Testis (tissue), 2 donors: ENCODE measurements at regions not wholly inside any gene's neighbourhood (a gene's known extent, or its start where the extent isn't known, plus 50 kb on each side); places are given as distances from the start of the nearest gene placed in this dataset.
A peak's percentile ranks its signal among the peaks of the same experiment; 100 is the strongest.

Experiments
- DNase-seq: peaks from one replicate; pipeline ENCODE4 v3.0.0-alpha.2; 2019
- H3K27ac ChIP-seq, 2 donors: fragments of 200-600 bp; sonication (generic); one replicate each; pipeline ENCODE4 v1.5.1; 2019
- H3K27me3 ChIP-seq: fragments of 200-600 bp; sonication (generic); one replicate; pipeline ENCODE4 v1.5.1; 2019
- H3K36me3 ChIP-seq: fragments of 200-600 bp; sonication (generic); one replicate; pipeline ENCODE4 v1.5.1; 2017; ENCODE audit warnings: low read depth; ENCODE audit errors: missing control alignments
- H3K4me1 ChIP-seq: fragments of 200-600 bp; sonication (generic); one replicate; pipeline ENCODE4 v1.5.1; 2019
- H3K4me3 ChIP-seq, 2 donors: fragments of 200-600 bp; sonication (generic); one replicate each; pipeline ENCODE4 v1.5.1; 2017 to 2019
- H3K9me3 ChIP-seq: fragments of 200-600 bp; sonication (generic); one replicate; pipeline ENCODE4 v1.5.1; 2017
- CTCF ChIP-seq, 3 experiments: fragments of 450-650 bp in 2 of 3; fragments of 200-600 bp in 1 of 3; sonication (generic) in 1 of 3; IDR thresholded peaks; one replicate each; pipeline ENCODE4 v1.5.1; 2016 to 2019; ENCODE audit warnings: antibody characterized with exemption in 3 of 3, mild to moderate bottlenecking in 2 of 3, moderate library complexity in 1 of 3
- POLR2A ChIP-seq: fragments of 450-650 bp; IDR thresholded peaks from one replicate; pipeline ENCODE4 v1.6.1; 2017; ENCODE audit warnings: antibody characterized with exemption, mild to moderate bottlenecking, moderate library complexity
- WGBS, 2 donors: methylation state at CpG; one replicate each; pipeline ENCODE4 v1.1.5; 2018; 5-methylcytosine and 5-hydroxymethylcytosine counted together
- intact Hi-C: fragments of 100-400 bp; cut with DNase I; formaldehyde crosslinking; loops from one replicate; pipeline ENCODE4 v1.15.1; 2023; ENCODE audit warnings: low total_unique reads

- intact Hi-C loops = no loop called here
- DNase-seq = no peak
- no peak overlapping the region for H3K4me3 ChIP-seq
- 80 to 84% methylated on average over 4 of the region's 4 CpGs for WGBS, 2 donors
- no peaks in the 10 kb centered on the region for H3K27me3 ChIP-seq
- no peak for TF ChIP-seq CTCF (IDR thresholded peaks at IDR 0.05)
- no peak for TF ChIP-seq POLR2A
- H3K9me3 ChIP-seq = no peaks in the 10 kb centered on the region
- no peaks in the 10 kb centered on the region for H3K36me3 ChIP-seq
- H3K4me1 ChIP-seq = no peaks in the 10 kb centered on the region
- H3K27ac ChIP-seq = no peak overlapping the region
Measured at GRCh38 chr6:93040375-93040774, 379.0 kb downstream of the EPHA7 start.

- H3K9me3 ChIP-seq = no peaks in the 10 kb centered on the region
- DNase-seq = peak; percentile 22
- no peaks in the 10 kb centered on the region for H3K36me3 ChIP-seq
- intact Hi-C loops = no loop called here
- H3K4me3 ChIP-seq = no peak overlapping the region
- H3K4me1 ChIP-seq = no peaks in the 10 kb centered on the region
- no peaks in the 10 kb centered on the region for H3K27me3 ChIP-seq
- no peak overlapping the region for H3K27ac ChIP-seq
- peak in 2 of 3 experiments; percentile 14 to 34 for TF ChIP-seq CTCF (IDR thresholded peaks at IDR 0.05)
- no peak for TF ChIP-seq POLR2A
- WGBS, 2 donors = 100% methylated on average over 1 of the region's 1 CpG
Measured at GRCh38 chr6:93036835-93037234, 382.5 kb downstream of the EPHA7 start.

GRCh38 chr6:93035756-93036155 is 383.6 kb downstream of the EPHA7 start:
- H3K4me3 ChIP-seq = no peak overlapping the region
- no peak for TF ChIP-seq CTCF (IDR thresholded peaks at IDR 0.05)
- TF ChIP-seq POLR2A = no peak
- DNase-seq = no peak
- H3K36me3 ChIP-seq = no peaks in the 10 kb centered on the region
- intact Hi-C loops = no loop called here
- H3K27me3 ChIP-seq = no peaks in the 10 kb centered on the region
- H3K9me3 ChIP-seq = no peaks in the 10 kb centered on the region
- no peaks in the 10 kb centered on the region for H3K4me1 ChIP-seq
- H3K27ac ChIP-seq = no peak overlapping the region

- Histone ChIP-seq H3K4me3 (no peak overlapping the region), H3K36me3 (no peaks in the 10 kb centered on the region), H3K27ac (no peak overlapping the region), H3K9me3 (no peaks in the 10 kb centered on the region), H3K4me1 (no peaks in the 10 kb centered on the region), H3K27me3 (no peaks in the 10 kb centered on the region)
- DNase-seq = no peak
- WGBS, 2 donors = 58 to 62% methylated on average over 7 of the region's 7 CpGs
- TF ChIP-seq POLR2A = no peak
- no peak for TF ChIP-seq CTCF (IDR thresholded peaks at IDR 0.05)
- intact Hi-C loops = no loop called here
Measured at GRCh38 chr6:93021235-93021915, 398.0 kb downstream of the EPHA7 start.

GRCh38 chr6:93017626-93018025 is 401.7 kb downstream of the EPHA7 start:
- intact Hi-C loops = no loop called here
- 78% methylated on average over 1 of the region's 1 CpG for WGBS, 2 donors
- no peaks in the 10 kb centered on the region for H3K9me3 ChIP-seq
- no peaks in the 10 kb centered on the region for H3K27me3 ChIP-seq
- no peak overlapping the region for H3K27ac ChIP-seq
- H3K36me3 ChIP-seq = no peaks in the 10 kb centered on the region
- TF ChIP-seq POLR2A = no peak
- TF ChIP-seq CTCF (IDR thresholded peaks at IDR 0.05) = no peak
- no peak overlapping the region for H3K4me3 ChIP-seq
- DNase-seq = no peak
- no peaks in the 10 kb centered on the region for H3K4me1 ChIP-seq
